Upper lobe of left lung (tissue), 4 donors: ENCODE measurements at regions not wholly inside any gene's neighbourhood (a gene's known extent, or its start where the extent isn't known, plus 50 kb on each side); places are given as distances from the start of the nearest gene placed in this dataset.

ENCODE experiments used
- CTCF ChIP-seq, 6 experiments: fragments of 450-650 bp in 4 of 6; fragments of 200-600 bp in 2 of 6; sonication (generic) in 2 of 6; IDR thresholded peaks; one replicate each; pipeline ENCODE4 v1.5.1; 2016 to 2019; ENCODE audit warnings: antibody characterized with exemption in 6 of 6
- EP300 ChIP-seq, 4 donors: sonication (generic); formaldehyde crosslinking; IDR thresholded peaks; one replicate each; pipeline ENCODE4 v1.5.1; 2017; ENCODE audit warnings: antibody characterized with exemption in 4 of 4, control low read depth in 2 of 4
- POLR2A ChIP-seq, 4 donors: fragments of 450-650 bp; IDR thresholded peaks; one replicate each; pipeline ENCODE4 v1.5.1; 2016 to 2017; ENCODE audit warnings: antibody characterized with exemption in 4 of 4, mild to moderate bottlenecking in 2 of 4

- no peak for TF ChIP-seq CTCF (IDR thresholded peaks at IDR 0.05)
- no peak for TF ChIP-seq POLR2A (IDR thresholded peaks at IDR 0.05)
- TF ChIP-seq EP300 (IDR thresholded peaks at IDR 0.05): no peak
Measured at GRCh38 chr14:42112108-42112507, 505.4 kb downstream of the LRFN5 start.
